GM20000 (cell line): ENCODE measurements at regions not wholly inside any gene's neighbourhood (a gene's known extent, or its start where the extent isn't known, plus 50 kb on each side); places are given as distances from the start of the nearest gene placed in this dataset.

Experiments used
- DNase-seq: peaks from one replicate; pipeline ENCODE4 v3.0.0; 2012; ENCODE audit warnings: low spot score
- CTCF ChIP-seq: IDR thresholded peaks from 2 replicates; pipeline ENCODE4 v1.5.1; 2012; ENCODE audit warnings: mild to moderate bottlenecking, control low read depth; ENCODE audit errors: extremely low read depth, missing control alignments

GRCh38 chr4:96753216-96753615 lies 913.3 kb downstream of the PDHA2 start:
- DNase-seq, result no peak

GRCh38 chr4:96755569-96756484 lies 915.9 kb downstream of the PDHA2 start:
- no peak for TF ChIP-seq CTCF
- DNase-seq, result no peak

More at GRCh38 chr4:96753216-96753615, 913.3 kb downstream of the PDHA2 start:
- TF ChIP-seq CTCF, result no peak

- TF ChIP-seq CTCF, result no peak
These were observed 916.7 kb downstream of the PDHA2 start for GRCh38 chr4:96756584-96756983.

GRCh38 chr4:96763546-96763945 lies 923.7 kb downstream of the PDHA2 start:
- TF ChIP-seq CTCF, result no peak
- no peak for DNase-seq

More at GRCh38 chr4:96756584-96756983, 916.7 kb downstream of the PDHA2 start:
- DNase-seq, result no peak

- TF ChIP-seq CTCF, result no peak
These were observed 926.5 kb downstream of the PDHA2 start for GRCh38 chr4:96766359-96766758.

GRCh38 chr4:96767815-96768480 lies 928.1 kb downstream of the PDHA2 start:
- no peak for TF ChIP-seq CTCF
- no peak for DNase-seq

More at GRCh38 chr4:96766359-96766758, 926.5 kb downstream of the PDHA2 start:
- no peak for DNase-seq

- DNase-seq, result no peak
- TF ChIP-seq CTCF, result no peak
These were observed 935.6 kb downstream of the PDHA2 start for GRCh38 chr4:96775501-96775900.
